Skeletal muscle satellite cell (primary cell): ENCODE measurements at regions not wholly inside any gene's neighbourhood (a gene's known extent, or its start where the extent isn't known, plus 50 kb on each side); places are given as distances from the start of the nearest gene placed in this dataset.

Experiments
- H3K27me3 ChIP-seq: 2 replicates; pipeline ENCODE4 v1.7.0; 2013; ENCODE audit warnings: low read length; ENCODE audit not compliant: control insufficient read depth, insufficient read depth
- H3K36me3 ChIP-seq: 2 replicates; pipeline ENCODE4 v1.7.0; 2013; ENCODE audit warnings: mild to moderate bottlenecking, control low read depth, low read length; ENCODE audit not compliant: insufficient read depth
- H3K4me1 ChIP-seq: 2 replicates; pipeline ENCODE4 v1.7.0; 2013; ENCODE audit warnings: low read length; ENCODE audit not compliant: control insufficient read depth, insufficient read depth
- H3K4me2 ChIP-seq: 2 replicates; pipeline ENCODE4 v1.7.0; 2013; ENCODE audit warnings: mild to moderate bottlenecking, low read length
- H3K4me3 ChIP-seq: 2 replicates; pipeline ENCODE4 v1.7.0; 2013; ENCODE audit warnings: low read length
- H3K9ac ChIP-seq: 2 replicates; pipeline ENCODE4 v1.7.0; 2013; ENCODE audit warnings: mild to moderate bottlenecking, low read depth, low read length, moderate library complexity
- H3K9me3 ChIP-seq: replicated peaks from 2 replicates; pipeline ENCODE4 v1.7.0; 2013; ENCODE audit warnings: mild to moderate bottlenecking, control low read depth, low read length

GRCh38 chr5:42035526-42035925, 110.4 kb downstream of the FBXO4 start:
- Histone ChIP-seq H3K9me3 (no peaks in the 10 kb centered on the region), H3K4me1 (no peaks in the 10 kb centered on the region), H3K4me2 (no peak overlapping the region), H3K9ac (no peak overlapping the region), H3K27me3 (peaks cover 5% of the 10 kb centered on the region), H3K4me3 (no peak overlapping the region), H3K36me3 (no peaks in the 10 kb centered on the region)

DNA sequence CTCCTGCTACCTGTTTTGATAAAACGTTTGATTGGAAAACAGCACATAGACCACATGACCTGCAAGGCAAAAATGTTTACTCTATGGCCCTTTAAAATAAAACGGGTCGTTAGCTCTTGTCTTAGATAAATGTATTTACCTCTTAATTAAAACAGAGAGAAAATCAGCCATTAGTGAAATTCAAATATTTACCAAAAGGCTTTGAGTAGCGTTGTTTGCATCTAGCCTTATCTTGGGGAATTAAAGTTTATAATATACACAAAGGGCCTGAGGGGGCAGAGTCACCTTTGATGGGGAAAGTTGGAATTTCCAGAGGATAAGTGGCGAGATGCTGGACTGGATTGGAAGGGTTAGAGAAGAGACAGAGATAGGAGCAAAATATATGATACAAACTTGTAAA, 111.3 kb downstream of the FBXO4 start:
- no peaks in the 10 kb centered on the region for H3K9me3 ChIP-seq
- H3K27me3 ChIP-seq: peaks cover 5% of the 10 kb centered on the region
- H3K4me2 ChIP-seq: no peak overlapping the region
- H3K9ac ChIP-seq: no peak overlapping the region
- H3K36me3 ChIP-seq: no peaks in the 10 kb centered on the region
- H3K4me3 ChIP-seq: no peak overlapping the region
- H3K4me1 ChIP-seq: no peaks in the 10 kb centered on the region

GRCh38 chr5:42037379-42037932, 112.4 kb downstream of the FBXO4 start:
- peaks cover 5% of the 10 kb centered on the region for H3K27me3 ChIP-seq
- no peaks in the 10 kb centered on the region for H3K36me3 ChIP-seq
- no peak overlapping the region for H3K4me2 ChIP-seq
- H3K4me3 ChIP-seq: no peak overlapping the region
- H3K9me3 ChIP-seq: no peaks in the 10 kb centered on the region
- H3K9ac ChIP-seq: no peak overlapping the region
- H3K4me1 ChIP-seq: no peaks in the 10 kb centered on the region

GRCh38 chr5:42043400-42043799, 118.3 kb downstream of the FBXO4 start:
- Histone ChIP-seq H3K36me3 (no peaks in the 10 kb centered on the region), H3K27me3 (no peaks in the 10 kb centered on the region), H3K4me2 (no peak overlapping the region), H3K4me1 (no peaks in the 10 kb centered on the region), H3K9ac (no peak overlapping the region), H3K9me3 (no peaks in the 10 kb centered on the region), H3K4me3 (no peak overlapping the region)

- Histone ChIP-seq H3K9me3 (no peaks in the 10 kb centered on the region), H3K4me3 (no peak overlapping the region), H3K4me2 (no peak overlapping the region), H3K4me1 (no peaks in the 10 kb centered on the region), H3K36me3 (no peaks in the 10 kb centered on the region), H3K27me3 (no peaks in the 10 kb centered on the region), H3K9ac (no peak overlapping the region)
Measured at GRCh38 chr5:42057254-42057690, 132.2 kb downstream of the FBXO4 start.

DNA sequence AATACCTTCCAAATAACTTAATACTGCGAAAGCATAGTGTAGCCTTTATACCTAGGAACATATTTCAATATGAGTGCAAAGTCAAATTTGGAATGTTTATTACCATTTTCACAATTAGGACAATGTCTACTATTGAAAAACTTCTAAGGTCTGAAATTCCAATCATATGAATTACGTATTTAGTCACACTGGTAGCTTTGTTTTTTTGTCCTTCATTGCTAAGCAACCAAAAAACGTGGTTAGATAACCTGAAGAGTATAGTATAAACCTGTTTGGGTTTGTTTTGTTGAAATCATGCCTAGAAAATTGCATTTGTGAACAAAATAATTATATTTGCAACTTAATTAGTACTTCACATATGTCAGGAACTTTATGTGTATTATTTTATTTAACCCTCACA, 134.2 kb downstream of the FBXO4 start:
- H3K27me3 ChIP-seq: no peaks in the 10 kb centered on the region
- no peaks in the 10 kb centered on the region for H3K36me3 ChIP-seq
- H3K9me3 ChIP-seq: no peaks in the 10 kb centered on the region
- no peak overlapping the region for H3K4me3 ChIP-seq
- no peak overlapping the region for H3K9ac ChIP-seq
- H3K4me1 ChIP-seq: no peaks in the 10 kb centered on the region
- H3K4me2 ChIP-seq: no peak overlapping the region

GRCh38 chr5:42059778-42060464, 134.8 kb downstream of the FBXO4 start:
- H3K27me3 ChIP-seq: no peaks in the 10 kb centered on the region
- no peak overlapping the region for H3K4me2 ChIP-seq
- no peaks in the 10 kb centered on the region for H3K36me3 ChIP-seq
- H3K9ac ChIP-seq: no peak overlapping the region
- H3K9me3 ChIP-seq: no peaks in the 10 kb centered on the region
- no peak overlapping the region for H3K4me3 ChIP-seq
- H3K4me1 ChIP-seq: no peaks in the 10 kb centered on the region

GRCh38 chr5:42061121-42061520, 136.0 kb downstream of the FBXO4 start:
- no peaks in the 10 kb centered on the region for H3K36me3 ChIP-seq
- no peaks in the 10 kb centered on the region for H3K9me3 ChIP-seq
- no peaks in the 10 kb centered on the region for H3K4me1 ChIP-seq
- no peak overlapping the region for H3K4me3 ChIP-seq
- no peaks in the 10 kb centered on the region for H3K27me3 ChIP-seq
- no peak overlapping the region for H3K4me2 ChIP-seq
- no peak overlapping the region for H3K9ac ChIP-seq

DNA sequence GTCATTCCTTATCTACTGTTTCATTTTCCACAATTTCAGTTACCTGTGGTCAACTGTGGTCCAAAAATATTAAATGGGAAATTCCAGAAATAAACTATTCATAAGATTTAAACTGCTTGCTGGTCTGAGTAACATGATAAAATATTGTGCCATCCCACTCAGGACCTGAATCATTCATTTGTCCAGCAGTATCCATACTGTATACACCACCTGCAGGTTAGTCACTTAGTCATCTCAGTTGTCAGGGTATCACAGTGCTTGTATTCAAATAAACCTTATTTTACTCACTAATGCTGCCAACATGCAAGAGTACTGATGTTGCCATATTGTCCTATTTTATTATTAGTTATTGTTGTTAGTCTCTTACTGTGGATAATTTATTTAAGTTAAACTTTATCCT, 139.7 kb downstream of the FBXO4 start:
- H3K27me3 ChIP-seq: no peaks in the 10 kb centered on the region
- no peaks in the 10 kb centered on the region for H3K9me3 ChIP-seq

DNA sequence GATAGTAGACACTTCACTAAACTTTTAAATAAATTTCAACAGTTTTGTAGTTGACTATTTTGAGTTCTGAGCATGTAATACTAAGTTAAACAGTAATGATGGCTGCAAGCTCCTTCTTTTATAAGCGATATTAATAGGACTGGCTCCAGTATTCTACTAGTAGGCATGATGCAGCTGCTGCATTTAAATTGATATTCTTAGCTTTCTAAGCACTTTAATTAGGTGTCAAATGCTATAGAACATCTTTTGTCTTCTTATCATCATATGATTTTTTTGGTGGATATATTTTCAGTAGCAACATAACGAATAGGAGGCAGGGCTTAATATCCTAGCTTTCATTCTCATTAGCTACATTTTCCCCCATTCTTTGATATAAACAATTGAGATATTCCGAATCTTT, 141.1 kb downstream of the FBXO4 start:
- no peak overlapping the region for H3K4me3 ChIP-seq

More for the DNA sequence above, 139.7 kb downstream of the FBXO4 start:
- H3K9ac ChIP-seq: no peak overlapping the region
- no peak overlapping the region for H3K4me3 ChIP-seq
- H3K4me2 ChIP-seq: no peak overlapping the region
- H3K36me3 ChIP-seq: no peaks in the 10 kb centered on the region
- H3K4me1 ChIP-seq: no peaks in the 10 kb centered on the region

DNA sequence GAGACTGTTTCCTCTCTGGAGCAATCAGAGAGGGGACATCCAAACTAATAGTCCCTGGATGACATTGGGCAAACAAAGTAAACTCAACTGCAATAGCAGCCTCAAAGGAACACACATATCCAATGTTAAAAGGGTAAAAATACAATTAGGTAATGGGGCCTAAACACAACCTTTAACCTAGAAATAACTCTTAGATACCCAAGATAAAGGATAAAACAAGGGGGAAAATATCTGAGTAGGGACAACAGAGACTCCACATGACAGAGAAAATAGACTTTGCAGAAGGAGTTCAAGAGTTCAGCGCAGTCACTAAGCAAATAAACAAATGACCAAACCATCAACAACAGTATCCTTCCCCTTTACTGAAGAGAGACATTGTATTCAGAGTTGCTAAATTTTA, 149.3 kb downstream of the FBXO4 start:
- no peaks in the 10 kb centered on the region for H3K4me1 ChIP-seq
- H3K9me3 ChIP-seq: no peaks in the 10 kb centered on the region
- H3K36me3 ChIP-seq: no peaks in the 10 kb centered on the region
- H3K4me3 ChIP-seq: no peak overlapping the region
- H3K9ac ChIP-seq: no peak overlapping the region
- H3K27me3 ChIP-seq: no peaks in the 10 kb centered on the region
- no peak overlapping the region for H3K4me2 ChIP-seq

More for the DNA sequence above, 141.1 kb downstream of the FBXO4 start:
- Histone ChIP-seq H3K36me3 (no peaks in the 10 kb centered on the region), H3K9ac (no peak overlapping the region), H3K27me3 (no peaks in the 10 kb centered on the region), H3K4me1 (no peaks in the 10 kb centered on the region), H3K9me3 (no peaks in the 10 kb centered on the region), H3K4me2 (no peak overlapping the region)

GRCh38 chr5:42089705-42090104, 164.6 kb downstream of the FBXO4 start:
- Histone ChIP-seq H3K4me2 (no peak overlapping the region), H3K27me3 (no peaks in the 10 kb centered on the region), H3K36me3 (no peaks in the 10 kb centered on the region), H3K9me3 (no peaks in the 10 kb centered on the region), H3K4me1 (no peaks in the 10 kb centered on the region), H3K4me3 (no peak overlapping the region), H3K9ac (no peak overlapping the region)
